HEK293 (cell line): ENCODE measurements at regions not wholly inside any gene's neighbourhood (a gene's known extent, or its start where the extent isn't known, plus 50 kb on each side); places are given as distances from the start of the nearest gene placed in this dataset.
"Not testable (repeated sequence)": the region's sequence is repeated elsewhere in the genome, so short reads cannot be mapped to it uniquely, and the experiment has no call there.

Source experiments
- CTCF ChIP-seq: fragments of 450-650 bp; formaldehyde crosslinking; IDR thresholded peaks from 2 replicates; pipeline ENCODE4 v1.5.1; 2016; ENCODE audit warnings: missing biosample characterization, missing genetic modification characterization
- ZNF239 ChIP-seq: fragments of 450-650 bp; formaldehyde crosslinking; IDR thresholded peaks from 2 replicates; pipeline ENCODE4 v1.5.1; 2016; ENCODE audit warnings: missing biosample characterization, missing genetic modification characterization
- ZNF354C ChIP-seq: fragments of 450-650 bp; formaldehyde crosslinking; IDR thresholded peaks from 2 replicates; pipeline ENCODE4 v1.5.1; 2016; ENCODE audit warnings: missing biosample characterization, missing genetic modification characterization, low read depth, borderline replicate concordance
- ZNF362 ChIP-seq: fragments of 450-650 bp; formaldehyde crosslinking; IDR thresholded peaks from 2 replicates; pipeline ENCODE4 v1.5.1; 2016; ENCODE audit warnings: missing biosample characterization, missing genetic modification characterization

DNA sequence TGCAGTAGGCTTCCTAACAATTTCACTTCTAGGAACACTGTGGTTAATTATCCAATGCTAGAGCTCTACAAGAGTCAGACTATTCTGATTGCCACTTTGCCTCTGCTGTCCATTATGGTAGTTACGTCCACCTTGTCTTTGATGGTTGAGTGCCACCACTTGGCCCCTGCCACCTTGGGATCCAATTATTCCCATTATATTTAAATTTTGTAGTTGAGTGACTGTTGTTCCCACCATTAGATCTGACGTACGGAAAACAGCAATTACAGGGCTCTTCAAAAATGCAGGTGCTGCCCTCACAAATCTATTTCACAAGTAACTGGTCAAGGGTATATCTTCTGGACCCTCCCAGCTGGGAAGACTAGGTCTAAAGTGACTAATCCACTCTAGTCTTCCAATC, 432.3 kb upstream of the ID4 start:
- TF ChIP-seq CTCF (tag by site-specific recombination); ZNF362; ZNF239 (tag by site-specific recombination); ZNF354C (tag by site-specific recombination): not testable (repeated sequence)
